GM23338 (cell line): ENCODE measurements at regions not wholly inside any gene's neighbourhood (a gene's known extent, or its start where the extent isn't known, plus 50 kb on each side); places are given as distances from the start of the nearest gene placed in this dataset.
A peak's percentile ranks its signal among the peaks of the same experiment; 100 is the strongest.

ENCODE experiments used
- ATAC-seq: fragments of 200-7000 bp; cut with Tn5 transposase; 3 replicates; pipeline ENCODE4 v1.9.1; 2020
- DNase-seq: peaks from one replicate; pipeline ENCODE4 v3.0.0-alpha.2; 2015; ENCODE audit warnings: low spot score
- H2AFZ ChIP-seq: fragments of 200-600 bp; sonication (generic); 2 replicates; pipeline ENCODE4 v1.8.0; 2016; ENCODE audit warnings: antibody characterized with exemption, mild to moderate bottlenecking, moderate library complexity
- H3F3A ChIP-seq: fragments of 200-600 bp; sonication (generic); replicated peaks from 2 replicates; pipeline ENCODE4 v1.8.0; 2017; ENCODE audit warnings: antibody characterized with exemption, mixed run types, low read depth
- H3K27ac ChIP-seq: fragments of 200-600 bp; sonication (generic); 2 replicates; pipeline ENCODE4 v1.6.1; 2016; ENCODE audit warnings: low read depth
- H3K27me3 ChIP-seq: fragments of 200-600 bp; sonication (generic); 2 replicates; pipeline ENCODE4 v1.8.0; 2016; ENCODE audit warnings: mild to moderate bottlenecking, mixed run types, moderate library complexity; ENCODE audit not compliant: insufficient read depth
- H3K36me3 ChIP-seq: fragments of 200-600 bp; sonication (generic); 2 replicates; pipeline ENCODE4 v1.8.0; 2016; ENCODE audit warnings: mild to moderate bottlenecking; ENCODE audit not compliant: insufficient read depth
- H3K4me1 ChIP-seq: fragments of 200-600 bp; sonication (generic); 2 replicates; pipeline ENCODE4 v1.8.0; 2016; ENCODE audit warnings: mild to moderate bottlenecking, moderate library complexity; ENCODE audit not compliant: insufficient read depth
- H3K4me2 ChIP-seq: fragments of 200-600 bp; sonication (generic); 2 replicates; pipeline ENCODE4 v1.7.1; 2017; ENCODE audit warnings: mixed run types
- H3K4me3 ChIP-seq: fragments of 200-600 bp; sonication (generic); 2 replicates; pipeline ENCODE4 v1.6.1; 2016; ENCODE audit warnings: mixed run types
- H3K79me2 ChIP-seq: fragments of 200-600 bp; sonication (generic); replicated peaks from 2 replicates; pipeline ENCODE4 v1.8.0; 2017; ENCODE audit warnings: mild to moderate bottlenecking; ENCODE audit not compliant: insufficient read depth
- H3K9me2 ChIP-seq: fragments of 200-600 bp; sonication (generic); 2 replicates; pipeline ENCODE4 v1.8.0; 2017; ENCODE audit not compliant: insufficient read depth
- H4K20me1 ChIP-seq: fragments of 200-600 bp; sonication (generic); replicated peaks from 2 replicates; pipeline ENCODE4 v1.8.0; 2017; ENCODE audit warnings: mild to moderate bottlenecking; ENCODE audit not compliant: insufficient read depth
- H3K27ac Mint-ChIP-seq: 2 replicates; pipeline ENCODE4 v1.8.0; 2020; ENCODE audit warnings: inconsistent platforms, mild to moderate bottlenecking, moderate library complexity, mixed read lengths
- H3K27me3 Mint-ChIP-seq: 3 replicates; pipeline ENCODE4 v1.8.0; 2022; ENCODE audit warnings: low read depth, mild to moderate bottlenecking, moderate library complexity, mixed read lengths, inconsistent platforms; ENCODE audit not compliant: insufficient read depth, poor library complexity
- H3K36me3 Mint-ChIP-seq: 3 replicates; pipeline ENCODE4 v1.8.0; 2021; ENCODE audit warnings: low read depth, mild to moderate bottlenecking, inconsistent platforms, moderate library complexity, mixed read lengths
- H3K4me1 Mint-ChIP-seq: 3 replicates; pipeline ENCODE4 v1.8.0; 2020; ENCODE audit warnings: mild to moderate bottlenecking, inconsistent platforms, mixed read lengths
- H3K4me3 Mint-ChIP-seq: 3 replicates; pipeline ENCODE4 v1.8.0; 2021; ENCODE audit warnings: moderate library complexity, mild to moderate bottlenecking, inconsistent platforms, mixed read lengths
- H3K9me3 Mint-ChIP-seq: 3 replicates; pipeline ENCODE4 v1.8.0; 2020; ENCODE audit warnings: moderate library complexity, mild to moderate bottlenecking, inconsistent platforms, mixed read lengths
- CREB1 ChIP-seq: fragments of 250-450 bp; sonication (Bioruptor Pico); IDR thresholded peaks from 2 replicates; pipeline ENCODE4 v1.5.0; 2020; ENCODE audit warnings: low read depth, mild to moderate bottlenecking, moderate library complexity
- NANOG ChIP-seq: IDR thresholded peaks from 2 replicates; pipeline ENCODE4 v1.6.1; 2016; ENCODE audit warnings: antibody characterized with exemption, borderline replicate concordance
- POLR2AphosphoS5 ChIP-seq: IDR thresholded peaks from 2 replicates; pipeline ENCODE4 v1.6.1; 2016; ENCODE audit warnings: antibody characterized with exemption, low read depth
- STAT1 ChIP-seq: IDR thresholded peaks from one replicate; pipeline ENCODE4 v1.6.1; 2016; ENCODE audit warnings: antibody characterized with exemption; ENCODE audit not compliant: unreplicated experiment
- ZNF331 ChIP-seq: fragments of 250-450 bp; sonication (Bioruptor Pico); IDR thresholded peaks from 2 replicates; pipeline ENCODE4 v1.5.0; 2020; ENCODE audit warnings: low read depth, mild to moderate bottlenecking, moderate library complexity
- TF ChIP-seq, protein P1 (sequence below): IDR thresholded peaks from 2 replicates; pipeline ENCODE4 v1.6.1; 2016; ENCODE audit warnings: antibody characterized with exemption
- TF ChIP-seq, protein P2 (sequence below): fragments of 250-450 bp; sonication (Bioruptor Pico); IDR thresholded peaks from 2 replicates; pipeline ENCODE4 v1.5.0; 2020; ENCODE audit warnings: mild to moderate bottlenecking, moderate library complexity
- TF ChIP-seq, protein P3 (sequence below), 2 experiments: fragments of 200-600 bp in 1 of 2; sonication (generic) in 1 of 2; conservative IDR thresholded peaks; 2 replicates each; pipeline versions ENCODE4 v1.5.1 to v1.6.1; 2016 to 2017; ENCODE audit warnings: antibody characterized with exemption in 2 of 2, low read depth in 2 of 2, mild to moderate bottlenecking in 2 of 2, moderate library complexity in 1 of 2

- H3K9me3 Mint-ChIP-seq = no peaks in the 10 kb centered on the region
- ATAC-seq = peak; percentile 67
Observed at GRCh38 chr1:94329986-94330385, 88.2 kb upstream of the ABCD3 start.

DNA sequence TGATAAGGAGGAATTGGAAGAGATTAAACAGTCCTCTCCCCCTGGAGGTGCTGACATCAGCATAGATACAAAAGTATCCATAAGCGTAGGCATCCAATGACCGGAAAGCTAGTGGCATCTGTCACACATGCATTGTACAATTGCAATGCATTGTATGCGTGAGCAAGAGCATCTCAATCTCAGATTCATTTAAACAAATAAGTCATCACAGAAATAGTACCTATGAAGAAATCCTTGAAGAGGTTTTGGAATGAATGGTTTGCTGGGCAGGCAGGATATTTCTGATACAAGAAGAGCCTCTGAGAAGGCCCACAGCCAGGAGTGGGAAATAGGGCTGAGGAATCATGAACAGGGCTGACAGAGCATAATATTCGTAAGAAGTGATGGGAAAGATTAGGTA, 88.9 kb upstream of the ABCD3 start:
- Mint-ChIP-seq H3K9me3 (no peaks in the 10 kb centered on the region), H3K4me3 (no peak overlapping the region), H3K27me3 (peaks cover 17% of the 10 kb centered on the region), H3K27ac (no peak overlapping the region), H3K4me1 (peaks cover 45% of the 10 kb centered on the region), H3K36me3 (no peaks in the 10 kb centered on the region)
- DNase-seq (no peak), ATAC-seq (no peak)
- Histone ChIP-seq H3K9me2 (no peaks in the 10 kb centered on the region), H4K20me1 (no peaks in the 10 kb centered on the region), H3K4me2 (no peak overlapping the region), H3K4me1 (peaks cover 35% of the 10 kb centered on the region), H3F3A (no peaks in the 10 kb centered on the region), H3K27ac (no peak overlapping the region), H3K79me2 (no peaks in the 10 kb centered on the region), H2AFZ (no peak overlapping the region), H3K27me3 (no peaks in the 10 kb centered on the region), H3K36me3 (no peaks in the 10 kb centered on the region), H3K4me3 (no peak overlapping the region)
- no peak for TF ChIP-seq CREB1 (CRISPR knock-in tag)
- TF ChIP-seq, protein P1, sequence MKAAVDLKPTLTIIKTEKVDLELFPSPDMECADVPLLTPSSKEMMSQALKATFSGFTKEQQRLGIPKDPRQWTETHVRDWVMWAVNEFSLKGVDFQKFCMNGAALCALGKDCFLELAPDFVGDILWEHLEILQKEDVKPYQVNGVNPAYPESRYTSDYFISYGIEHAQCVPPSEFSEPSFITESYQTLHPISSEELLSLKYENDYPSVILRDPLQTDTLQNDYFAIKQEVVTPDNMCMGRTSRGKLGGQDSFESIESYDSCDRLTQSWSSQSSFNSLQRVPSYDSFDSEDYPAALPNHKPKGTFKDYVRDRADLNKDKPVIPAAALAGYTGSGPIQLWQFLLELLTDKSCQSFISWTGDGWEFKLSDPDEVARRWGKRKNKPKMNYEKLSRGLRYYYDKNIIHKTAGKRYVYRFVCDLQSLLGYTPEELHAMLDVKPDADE = no peak
- TF ChIP-seq, protein P2, sequence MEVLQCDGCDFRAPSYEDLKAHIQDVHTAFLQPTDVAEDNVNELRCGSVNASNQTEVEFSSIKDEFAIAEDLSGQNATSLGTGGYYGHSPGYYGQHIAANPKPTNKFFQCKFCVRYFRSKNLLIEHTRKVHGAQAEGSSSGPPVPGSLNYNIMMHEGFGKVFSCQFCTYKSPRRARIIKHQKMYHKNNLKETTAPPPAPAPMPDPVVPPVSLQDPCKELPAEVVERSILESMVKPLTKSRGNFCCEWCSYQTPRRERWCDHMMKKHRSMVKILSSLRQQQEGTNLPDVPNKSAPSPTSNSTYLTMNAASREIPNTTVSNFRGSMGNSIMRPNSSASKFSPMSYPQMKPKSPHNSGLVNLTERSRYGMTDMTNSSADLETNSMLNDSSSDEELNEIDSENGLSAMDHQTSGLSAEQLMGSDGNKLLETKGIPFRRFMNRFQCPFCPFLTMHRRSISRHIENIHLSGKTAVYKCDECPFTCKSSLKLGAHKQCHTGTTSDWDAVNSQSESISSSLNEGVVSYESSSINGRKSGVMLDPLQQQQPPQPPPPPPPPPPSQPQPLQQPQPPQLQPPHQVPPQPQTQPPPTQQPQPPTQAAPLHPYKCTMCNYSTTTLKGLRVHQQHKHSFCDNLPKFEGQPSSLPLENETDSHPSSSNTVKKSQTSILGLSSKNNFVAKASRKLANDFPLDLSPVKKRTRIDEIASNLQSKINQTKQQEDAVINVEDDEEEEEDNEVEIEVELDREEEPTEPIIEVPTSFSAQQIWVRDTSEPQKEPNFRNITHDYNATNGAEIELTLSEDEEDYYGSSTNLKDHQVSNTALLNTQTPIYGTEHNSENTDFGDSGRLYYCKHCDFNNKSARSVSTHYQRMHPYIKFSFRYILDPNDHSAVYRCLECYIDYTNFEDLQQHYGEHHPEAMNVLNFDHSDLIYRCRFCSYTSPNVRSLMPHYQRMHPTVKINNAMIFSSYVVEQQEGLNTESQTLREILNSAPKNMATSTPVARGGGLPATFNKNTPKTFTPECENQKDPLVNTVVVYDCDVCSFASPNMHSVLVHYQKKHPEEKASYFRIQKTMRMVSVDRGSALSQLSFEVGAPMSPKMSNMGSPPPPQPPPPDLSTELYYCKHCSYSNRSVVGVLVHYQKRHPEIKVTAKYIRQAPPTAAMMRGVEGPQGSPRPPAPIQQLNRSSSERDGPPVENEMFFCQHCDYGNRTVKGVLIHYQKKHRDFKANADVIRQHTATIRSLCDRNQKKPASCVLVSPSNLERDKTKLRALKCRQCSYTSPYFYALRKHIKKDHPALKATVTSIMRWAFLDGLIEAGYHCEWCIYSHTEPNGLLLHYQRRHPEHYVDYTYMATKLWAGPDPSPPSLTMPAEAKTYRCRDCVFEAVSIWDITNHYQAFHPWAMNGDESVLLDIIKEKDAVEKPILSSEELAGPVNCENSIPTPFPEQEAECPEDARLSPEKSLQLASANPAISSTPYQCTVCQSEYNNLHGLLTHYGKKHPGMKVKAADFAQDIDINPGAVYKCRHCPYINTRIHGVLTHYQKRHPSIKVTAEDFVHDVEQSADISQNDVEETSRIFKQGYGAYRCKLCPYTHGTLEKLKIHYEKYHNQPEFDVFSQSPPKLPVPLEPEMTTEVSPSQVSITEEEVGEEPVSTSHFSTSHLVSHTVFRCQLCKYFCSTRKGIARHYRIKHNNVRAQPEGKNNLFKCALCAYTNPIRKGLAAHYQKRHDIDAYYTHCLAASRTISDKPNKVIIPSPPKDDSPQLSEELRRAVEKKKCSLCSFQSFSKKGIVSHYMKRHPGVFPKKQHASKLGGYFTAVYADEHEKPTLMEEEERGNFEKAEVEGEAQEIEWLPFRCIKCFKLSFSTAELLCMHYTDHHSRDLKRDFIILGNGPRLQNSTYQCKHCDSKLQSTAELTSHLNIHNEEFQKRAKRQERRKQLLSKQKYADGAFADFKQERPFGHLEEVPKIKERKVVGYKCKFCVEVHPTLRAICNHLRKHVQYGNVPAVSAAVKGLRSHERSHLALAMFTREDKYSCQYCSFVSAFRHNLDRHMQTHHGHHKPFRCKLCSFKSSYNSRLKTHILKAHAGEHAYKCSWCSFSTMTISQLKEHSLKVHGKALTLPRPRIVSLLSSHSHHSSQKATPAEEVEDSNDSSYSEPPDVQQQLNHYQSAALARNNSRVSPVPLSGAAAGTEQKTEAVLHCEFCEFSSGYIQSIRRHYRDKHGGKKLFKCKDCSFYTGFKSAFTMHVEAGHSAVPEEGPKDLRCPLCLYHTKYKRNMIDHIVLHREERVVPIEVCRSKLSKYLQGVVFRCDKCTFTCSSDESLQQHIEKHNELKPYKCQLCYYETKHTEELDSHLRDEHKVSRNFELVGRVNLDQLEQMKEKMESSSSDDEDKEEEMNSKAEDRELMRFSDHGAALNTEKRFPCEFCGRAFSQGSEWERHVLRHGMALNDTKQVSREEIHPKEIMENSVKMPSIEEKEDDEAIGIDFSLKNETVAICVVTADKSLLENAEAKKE (CRISPR knock-in tag) = no peak
- TF ChIP-seq POLR2AphosphoS5 = no peak
- TF ChIP-seq ZNF331 (CRISPR knock-in tag) = no peak
- TF ChIP-seq, protein P3, sequence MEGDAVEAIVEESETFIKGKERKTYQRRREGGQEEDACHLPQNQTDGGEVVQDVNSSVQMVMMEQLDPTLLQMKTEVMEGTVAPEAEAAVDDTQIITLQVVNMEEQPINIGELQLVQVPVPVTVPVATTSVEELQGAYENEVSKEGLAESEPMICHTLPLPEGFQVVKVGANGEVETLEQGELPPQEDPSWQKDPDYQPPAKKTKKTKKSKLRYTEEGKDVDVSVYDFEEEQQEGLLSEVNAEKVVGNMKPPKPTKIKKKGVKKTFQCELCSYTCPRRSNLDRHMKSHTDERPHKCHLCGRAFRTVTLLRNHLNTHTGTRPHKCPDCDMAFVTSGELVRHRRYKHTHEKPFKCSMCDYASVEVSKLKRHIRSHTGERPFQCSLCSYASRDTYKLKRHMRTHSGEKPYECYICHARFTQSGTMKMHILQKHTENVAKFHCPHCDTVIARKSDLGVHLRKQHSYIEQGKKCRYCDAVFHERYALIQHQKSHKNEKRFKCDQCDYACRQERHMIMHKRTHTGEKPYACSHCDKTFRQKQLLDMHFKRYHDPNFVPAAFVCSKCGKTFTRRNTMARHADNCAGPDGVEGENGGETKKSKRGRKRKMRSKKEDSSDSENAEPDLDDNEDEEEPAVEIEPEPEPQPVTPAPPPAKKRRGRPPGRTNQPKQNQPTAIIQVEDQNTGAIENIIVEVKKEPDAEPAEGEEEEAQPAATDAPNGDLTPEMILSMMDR (conservative IDR thresholded peaks at IDR 0.05; ENCODE audit: low read depth in 2 of 2) = no peak
- TF ChIP-seq STAT1 = no peak

More at GRCh38 chr1:94329986-94330385, 88.2 kb upstream of the ABCD3 start:
- Histone ChIP-seq H4K20me1 (no peaks in the 10 kb centered on the region), H3K27ac (no peak overlapping the region), H2AFZ (no peak overlapping the region; the same call in 1 of the 2 replicates), H3K79me2 (no peaks in the 10 kb centered on the region), H3K36me3 (no peaks in the 10 kb centered on the region), H3K27me3 (no peaks in the 10 kb centered on the region), H3K4me3 (no peak overlapping the region), H3F3A (no peaks in the 10 kb centered on the region), H3K9me2 (no peaks in the 10 kb centered on the region), H3K4me2 (no peak overlapping the region), H3K4me1 (peaks cover 36% of the 10 kb centered on the region)
- Mint-ChIP-seq H3K36me3 (no peaks in the 10 kb centered on the region), H3K4me3 (no peak overlapping the region), H3K27me3 (peaks cover 15% of the 10 kb centered on the region), H3K4me1 (peaks cover 47% of the 10 kb centered on the region), H3K27ac (no peak overlapping the region)
- peak; percentile 73 for DNase-seq
- TF ChIP-seq STAT1 (no peak), NANOG (no peak), ZNF331 (CRISPR knock-in tag) (no peak)
- TF ChIP-seq, protein P3 (conservative IDR thresholded peaks at IDR 0.05; ENCODE audit: low read depth in 2 of 2) = peak; percentile 54 to 75
